Nephron progenitor cell (in vitro differentiated cells): ENCODE measurements at regions not wholly inside any gene's neighbourhood (a gene's known extent, or its start where the extent isn't known, plus 50 kb on each side); places are given as distances from the start of the nearest gene placed in this dataset.

ENCODE experiments used
- DNase-seq: peaks from one replicate; pipeline ENCODE4 v3.0.0; 2021
- H3K27ac Mint-ChIP-seq: 2 replicates; pipeline ENCODE4 v1.8.0; 2021; ENCODE audit warnings: mild to moderate bottlenecking, moderate library complexity, mixed read lengths
- H3K27me3 Mint-ChIP-seq: 2 replicates; pipeline ENCODE4 v1.8.0; 2021; ENCODE audit warnings: mild to moderate bottlenecking, low read depth, mixed read lengths; ENCODE audit not compliant: poor library complexity
- H3K36me3 Mint-ChIP-seq: 2 replicates; pipeline ENCODE4 v1.8.0; 2021; ENCODE audit warnings: low read depth, mixed read lengths
- H3K4me1 Mint-ChIP-seq: 2 replicates; pipeline ENCODE4 v1.8.0; 2021; ENCODE audit warnings: mixed read lengths
- H3K4me3 Mint-ChIP-seq: 2 replicates; pipeline ENCODE4 v1.8.0; 2021; ENCODE audit warnings: mild to moderate bottlenecking, moderate library complexity, mixed read lengths
- H3K9me3 Mint-ChIP-seq: 2 replicates; pipeline ENCODE4 v1.8.0; 2021; ENCODE audit warnings: mild to moderate bottlenecking, moderate library complexity, mixed read lengths
- CTCF ChIP-seq: fragments of 200-600 bp; sonication (generic); IDR thresholded peaks from 2 replicates; pipeline ENCODE4 v1.5.0; 2021; ENCODE audit warnings: antibody characterized with exemption

GRCh38 chrX:121102101-121102500 is 54.7 kb downstream of the GLUD2 start:
- Mint-ChIP-seq H3K4me1 (no peaks in the 10 kb centered on the region), H3K9me3 (peaks cover 31% of the 10 kb centered on the region), H3K36me3 (no peaks in the 10 kb centered on the region), H3K4me3 (no peak overlapping the region), H3K27ac (no peak overlapping the region), H3K27me3 (no peaks in the 10 kb centered on the region)
- DNase-seq = no peak
- no peak for TF ChIP-seq CTCF

GRCh38 chrX:121103381-121103780 is 56.0 kb downstream of the GLUD2 start:
- Mint-ChIP-seq H3K27me3 (no peaks in the 10 kb centered on the region), H3K4me3 (no peak overlapping the region), H3K4me1 (no peaks in the 10 kb centered on the region), H3K9me3 (peaks cover 34% of the 10 kb centered on the region), H3K36me3 (no peaks in the 10 kb centered on the region), H3K27ac (no peak overlapping the region)
- DNase-seq = no peak
- TF ChIP-seq CTCF = no peak

- TF ChIP-seq CTCF = no peak
- DNase-seq = no peak
- no peaks in the 10 kb centered on the region for H3K36me3 Mint-ChIP-seq
- H3K4me3 Mint-ChIP-seq = no peak overlapping the region
- H3K27ac Mint-ChIP-seq = no peak overlapping the region
- H3K4me1 Mint-ChIP-seq = no peaks in the 10 kb centered on the region
- peaks cover 2% of the 10 kb centered on the region for H3K27me3 Mint-ChIP-seq
- peaks cover 22% of the 10 kb centered on the region for H3K9me3 Mint-ChIP-seq
Observed at GRCh38 chrX:121106484-121107235, 59.2 kb downstream of the GLUD2 start.

GRCh38 chrX:121109986-121110385 is 62.6 kb downstream of the GLUD2 start:
- no peaks in the 10 kb centered on the region for H3K4me1 Mint-ChIP-seq
- H3K4me3 Mint-ChIP-seq = no peak overlapping the region
- peaks cover 2% of the 10 kb centered on the region for H3K27me3 Mint-ChIP-seq
- peaks cover 30% of the 10 kb centered on the region for H3K9me3 Mint-ChIP-seq
- no peak for TF ChIP-seq CTCF
- no peaks in the 10 kb centered on the region for H3K36me3 Mint-ChIP-seq
- DNase-seq = no peak
- H3K27ac Mint-ChIP-seq = no peak overlapping the region

GRCh38 chrX:121110536-121110935 is 63.1 kb downstream of the GLUD2 start:
- peaks cover 34% of the 10 kb centered on the region for H3K9me3 Mint-ChIP-seq
- H3K4me1 Mint-ChIP-seq = no peaks in the 10 kb centered on the region
- peaks cover 2% of the 10 kb centered on the region for H3K27me3 Mint-ChIP-seq
- DNase-seq = no peak
- H3K36me3 Mint-ChIP-seq = no peaks in the 10 kb centered on the region
- H3K27ac Mint-ChIP-seq = no peak overlapping the region
- no peak for TF ChIP-seq CTCF
- H3K4me3 Mint-ChIP-seq = no peak overlapping the region

GRCh38 chrX:121114691-121115090 is 67.3 kb downstream of the GLUD2 start:
- no peaks in the 10 kb centered on the region for H3K36me3 Mint-ChIP-seq
- no peak overlapping the region for H3K27ac Mint-ChIP-seq

More at GRCh38 chrX:121114691-121115090, 67.3 kb downstream of the GLUD2 start:
- no peak for DNase-seq
- no peaks in the 10 kb centered on the region for H3K4me1 Mint-ChIP-seq
- peaks cover 5% of the 10 kb centered on the region for H3K27me3 Mint-ChIP-seq
- H3K9me3 Mint-ChIP-seq = peaks cover 26% of the 10 kb centered on the region
- H3K4me3 Mint-ChIP-seq = no peak overlapping the region
- TF ChIP-seq CTCF = no peak
